ENCODE measurements at regions not wholly inside any gene's neighbourhood (a gene's known extent, or its start where the extent isn't known, plus 50 kb on each side); places are given as distances from the start of the nearest gene placed in this dataset.

GRCh38 chr6:99187429-99187828, 162.0 kb downstream of the FAXC start:
- no peak for DNase-seq
- no peaks in the 10 kb centered on the region for H3K4me1 ChIP-seq
- intact Hi-C loops (cut with DNase I; ENCODE audit: low total_unique reads): no loop called here
- no peaks in the 10 kb centered on the region for H3K36me3 ChIP-seq
- TF ChIP-seq, protein P1, sequence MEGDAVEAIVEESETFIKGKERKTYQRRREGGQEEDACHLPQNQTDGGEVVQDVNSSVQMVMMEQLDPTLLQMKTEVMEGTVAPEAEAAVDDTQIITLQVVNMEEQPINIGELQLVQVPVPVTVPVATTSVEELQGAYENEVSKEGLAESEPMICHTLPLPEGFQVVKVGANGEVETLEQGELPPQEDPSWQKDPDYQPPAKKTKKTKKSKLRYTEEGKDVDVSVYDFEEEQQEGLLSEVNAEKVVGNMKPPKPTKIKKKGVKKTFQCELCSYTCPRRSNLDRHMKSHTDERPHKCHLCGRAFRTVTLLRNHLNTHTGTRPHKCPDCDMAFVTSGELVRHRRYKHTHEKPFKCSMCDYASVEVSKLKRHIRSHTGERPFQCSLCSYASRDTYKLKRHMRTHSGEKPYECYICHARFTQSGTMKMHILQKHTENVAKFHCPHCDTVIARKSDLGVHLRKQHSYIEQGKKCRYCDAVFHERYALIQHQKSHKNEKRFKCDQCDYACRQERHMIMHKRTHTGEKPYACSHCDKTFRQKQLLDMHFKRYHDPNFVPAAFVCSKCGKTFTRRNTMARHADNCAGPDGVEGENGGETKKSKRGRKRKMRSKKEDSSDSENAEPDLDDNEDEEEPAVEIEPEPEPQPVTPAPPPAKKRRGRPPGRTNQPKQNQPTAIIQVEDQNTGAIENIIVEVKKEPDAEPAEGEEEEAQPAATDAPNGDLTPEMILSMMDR (IDR thresholded peaks at IDR 0.05): no peak
- H3K27ac ChIP-seq: no peak overlapping the region
- H3K4me3 ChIP-seq: no peak overlapping the region
- H3K9me3 ChIP-seq: no peaks in the 10 kb centered on the region
- no peaks in the 10 kb centered on the region for H3K27me3 ChIP-seq

DNA sequence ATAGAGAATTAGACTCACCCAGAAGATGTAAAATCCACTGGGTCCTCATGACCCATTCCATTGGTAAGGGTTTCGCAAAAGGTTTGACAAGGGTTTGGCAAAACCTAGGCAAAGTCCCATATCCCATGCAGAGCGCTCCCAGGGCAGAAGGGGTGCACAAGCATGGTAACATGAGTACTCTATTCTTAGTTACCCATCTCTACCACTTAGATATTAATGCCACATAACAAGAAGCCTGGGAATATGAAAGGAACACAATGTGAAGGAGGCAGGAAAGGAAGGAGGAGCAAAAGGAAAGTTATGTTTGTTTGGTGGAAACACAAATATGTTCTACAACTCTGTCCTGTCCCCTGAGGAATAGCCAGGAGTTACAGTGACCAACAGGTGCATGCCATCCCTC, 163.1 kb downstream of the FAXC start:
- Histone ChIP-seq H3K27ac (no peak overlapping the region), H3K4me3 (no peak overlapping the region), H3K9me3 (no peaks in the 10 kb centered on the region), H3K36me3 (no peaks in the 10 kb centered on the region), H3K27me3 (no peaks in the 10 kb centered on the region), H3K4me1 (no peaks in the 10 kb centered on the region)
- no peak for DNase-seq
- TF ChIP-seq, protein P1 (IDR thresholded peaks at IDR 0.05): no peak
- intact Hi-C loops (cut with DNase I; ENCODE audit: low total_unique reads): no loop called here

GRCh38 chr6:99185525-99185924, 163.9 kb downstream of the FAXC start:
- H3K4me3 ChIP-seq: no peak overlapping the region
- no peak overlapping the region for H3K27ac ChIP-seq
- no peaks in the 10 kb centered on the region for H3K27me3 ChIP-seq
- peaks cover 0 to 4% (median 0%) of the 10 kb centered on the region in 3 donors for H3K9me3 ChIP-seq
- no peaks in the 10 kb centered on the region for H3K4me1 ChIP-seq
- DNase-seq: no peak
- H3K36me3 ChIP-seq: no peaks in the 10 kb centered on the region
- intact Hi-C loops (cut with DNase I; ENCODE audit: low total_unique reads): no loop called here
- TF ChIP-seq, protein P1 (IDR thresholded peaks at IDR 0.05): no peak

- Histone ChIP-seq H3K36me3 (no peaks in the 10 kb centered on the region), H3K27me3 (no peaks in the 10 kb centered on the region), H3K4me1 (no peaks in the 10 kb centered on the region), H3K4me3 (no peak overlapping the region), H3K9me3 (peaks cover 0 to 10% (median 0%) of the 10 kb centered on the region in 3 donors), H3K27ac (no peak overlapping the region)
- TF ChIP-seq, protein P1 (IDR thresholded peaks at IDR 0.05): no peak
- intact Hi-C loops (cut with DNase I; ENCODE audit: low total_unique reads): no loop called here
- no peak for DNase-seq
Measured at GRCh38 chr6:99184696-99185095, 164.8 kb downstream of the FAXC start.

GRCh38 chr6:99183066-99183465, 166.4 kb downstream of the FAXC start:
- TF ChIP-seq, protein P1 (IDR thresholded peaks at IDR 0.05): no peak
- Histone ChIP-seq H3K4me3 (no peak overlapping the region), H3K9me3 (peaks cover 0 to 10% (median 0%) of the 10 kb centered on the region in 3 donors), H3K27me3 (no peaks in the 10 kb centered on the region), H3K27ac (no peak overlapping the region), H3K36me3 (no peaks in the 10 kb centered on the region), H3K4me1 (no peaks in the 10 kb centered on the region)
- DNase-seq: no peak
- intact Hi-C loops (cut with DNase I; ENCODE audit: low total_unique reads): no loop called here

- Histone ChIP-seq H3K27me3 (no peaks in the 10 kb centered on the region), H3K4me3 (no peak overlapping the region), H3K27ac (no peak overlapping the region), H3K36me3 (no peaks in the 10 kb centered on the region), H3K4me1 (no peaks in the 10 kb centered on the region), H3K9me3 (peaks cover 0 to 10% (median 0%) of the 10 kb centered on the region in 3 donors)
- intact Hi-C loops (cut with DNase I; ENCODE audit: low total_unique reads): no loop called here
- DNase-seq: no peak
- TF ChIP-seq, protein P1 (IDR thresholded peaks at IDR 0.05): no peak
Measured at GRCh38 chr6:99181174-99181573, 168.3 kb downstream of the FAXC start.

Data from tibial artery (tissue), 4 donors.